Endothelial cell of umbilical vein (primary cell): ENCODE measurements at regions not wholly inside any gene's neighbourhood (a gene's known extent, or its start where the extent isn't known, plus 50 kb on each side); places are given as distances from the start of the nearest gene placed in this dataset.

Source experiments
- BruUV-seq: library from RNA; stranded (reverse); fragments of 400-500 nt; replicated peaks from 2 replicates; lab custom pipeline; 2021; lab: Mats Ljungman, UMichigan
- CTCF ChIA-PET: fragments of 300-600, 350-600 bp; sonication (Branson Sonifier 250); formaldehyde crosslinking; loops from one replicate; lab custom pipeline; 2021; ENCODE audit warnings: antibody characterized with exemption, inconsistent platforms; lab: Charles Lee
- POLR2A ChIA-PET: fragments of 300-600, 350-600 bp; sonication (Branson Sonifier 250); formaldehyde crosslinking; loops from one replicate; lab custom pipeline; 2021; ENCODE audit warnings: antibody characterized with exemption, inconsistent platforms; lab: Charles Lee
- DNase-seq: peaks from one replicate; pipeline ENCODE4 v3.0.0-alpha.2; 2011; ENCODE audit warnings: low read depth, low spot score
- FAIRE-seq: peaks from 2 replicates; lab custom pipeline; 2011; peaks lifted over from hg19 to GRCh38; lab: Jason Lieb, UNC
- H2AFZ ChIP-seq: 2 replicates; pipeline ENCODE4 v1.6.0; 2012; ENCODE audit warnings: low read depth, low read length, control low read depth, inconsistent platforms
- H3K27ac ChIP-seq: 2 replicates; pipeline ENCODE4 v1.5.1; 2011; ENCODE audit warnings: low read depth, mild to moderate bottlenecking, control low read depth, low read length, moderate library complexity; ENCODE audit not compliant: insufficient read depth
- H3K27me3 ChIP-seq, 2 experiments: 2 replicates each; pipeline versions ENCODE4 v1.6.0 to v1.6.1; 2011; ENCODE audit warnings: low read length in 2 of 2, mixed read lengths in 1 of 2; ENCODE audit not compliant: control insufficient read depth in 2 of 2, insufficient read depth in 2 of 2
- H3K36me3 ChIP-seq, 2 experiments: 2 replicates in 1 of 2; 3 replicates in 1 of 2; pipeline ENCODE4 v1.5.1; 2011; ENCODE audit warnings: low read length in 2 of 2, mild to moderate bottlenecking in 1 of 2, moderate library complexity in 1 of 2; ENCODE audit not compliant: control insufficient read depth in 2 of 2, insufficient read depth in 2 of 2; ENCODE audit errors: extremely low read depth in 1 of 2
- H3K4me1 ChIP-seq: 3 replicates; pipeline ENCODE4 v1.5.1; 2011; ENCODE audit warnings: mild to moderate bottlenecking, low read length; ENCODE audit not compliant: control insufficient read depth, insufficient read depth; ENCODE audit errors: extremely low read depth
- H3K4me2 ChIP-seq: 2 replicates; pipeline ENCODE4 v1.6.1; 2011; ENCODE audit warnings: low read length, control low read depth, mixed read lengths; ENCODE audit not compliant: insufficient read depth
- H3K4me3 ChIP-seq, 3 experiments: fragments of 200-600 bp in 1 of 3; sonication (generic), shearing (Covaris generic) in 1 of 3; replicated peaks in 1 of 3; 2 replicates each; pipeline ENCODE4 v1.5.1; 2011 to 2016; ENCODE audit warnings: control low read depth in 3 of 3, low read length in 3 of 3, mild to moderate bottlenecking in 2 of 3, inconsistent platforms in 1 of 3, low read depth in 1 of 3, moderate library complexity in 1 of 3; ENCODE audit not compliant: insufficient read depth in 1 of 3
- H3K79me2 ChIP-seq: 2 replicates; pipeline ENCODE4 v1.6.0; 2012; ENCODE audit warnings: low read length, inconsistent platforms; ENCODE audit not compliant: control insufficient read depth, insufficient read depth
- H3K9ac ChIP-seq: replicated peaks from 2 replicates; pipeline ENCODE3; 2011; ENCODE audit warnings: low read length, control low read depth; ENCODE audit not compliant: insufficient read depth; ENCODE audit errors: extremely low read depth
- H3K9me1 ChIP-seq: replicated peaks from 3 replicates; pipeline ENCODE4 v1.6.0; 2011; ENCODE audit warnings: mild to moderate bottlenecking, low read length; ENCODE audit not compliant: control insufficient read depth, insufficient read depth; ENCODE audit errors: extremely low read depth
- H3K9me3 ChIP-seq: replicated peaks from 2 replicates; pipeline ENCODE4 v1.5.1; 2012; ENCODE audit warnings: low read length, inconsistent platforms; ENCODE audit not compliant: control insufficient read depth, insufficient read depth
- H4K20me1 ChIP-seq: replicated peaks from 2 replicates; pipeline ENCODE3; 2011; ENCODE audit warnings: mild to moderate bottlenecking, low read length; ENCODE audit not compliant: control insufficient read depth, insufficient read depth; ENCODE audit errors: extremely low read depth
- EZH2 ChIP-seq: IDR thresholded peaks from 2 replicates; pipeline ENCODE4 v1.6.1; 2012; ENCODE audit warnings: borderline replicate concordance, low read depth, mild to moderate bottlenecking, moderate library complexity, low read length, inconsistent platforms; ENCODE audit not compliant: severe bottlenecking
- FOS ChIP-seq: IDR thresholded peaks from 2 replicates; pipeline ENCODE4 v1.6.1; 2011; ENCODE audit warnings: mild to moderate bottlenecking, low read length, moderate library complexity, borderline replicate concordance; ENCODE audit not compliant: insufficient read depth
- GATA2 ChIP-seq: IDR thresholded peaks from 2 replicates; pipeline ENCODE4 v1.7.0; 2011; ENCODE audit warnings: low read depth, mild to moderate bottlenecking, moderate library complexity, mixed read lengths, low read length; ENCODE audit not compliant: insufficient read length, insufficient read depth
- JUN ChIP-seq: IDR thresholded peaks from 2 replicates; pipeline ENCODE4 v1.6.1; 2011; ENCODE audit warnings: borderline replicate concordance, low read depth; ENCODE audit not compliant: insufficient read length, insufficient read depth
- MYC ChIP-seq: IDR thresholded peaks from one replicate; pipeline ENCODE4 v1.6.1; 2011; ENCODE audit warnings: mild to moderate bottlenecking, low read depth, low read length
- POLR2A ChIP-seq: IDR thresholded peaks from 2 replicates; pipeline ENCODE4 v1.6.1; 2012; ENCODE audit warnings: low read depth, mild to moderate bottlenecking, control low read depth, low read length
- POLR2AphosphoS5 ChIP-seq: IDR thresholded peaks from 2 replicates; pipeline ENCODE4 v1.6.1; 2012; ENCODE audit warnings: low read depth, mild to moderate bottlenecking, control low read depth, low read length, moderate library complexity; ENCODE audit not compliant: insufficient read depth
- dilution Hi-C: fragments of 300-500 bp; cut with MboI; formaldehyde crosslinking; loops from one replicate; pipeline ENCODE4 v1.15.0; 2019; ENCODE audit warnings: low sequenced_read_pairs; ENCODE audit not compliant: extremely low pct_ligation_motif_present
- intact Hi-C: fragments of 100-400 bp; cut with micrococcal nuclease; formaldehyde crosslinking; loops from one replicate; pipeline ENCODE4 v1.10.0; 2022
- TF ChIP-seq, protein P1 (sequence below): IDR thresholded peaks from 2 replicates; pipeline ENCODE4 v1.6.1; 2011; ENCODE audit not compliant: insufficient read depth, insufficient read length
- TF ChIP-seq, protein P2 (sequence below), 2 donors: IDR thresholded peaks; 1 replicate in 1 of 2; 2 replicates in 1 of 2; pipeline ENCODE4 v1.5.1; 2011; ENCODE audit warnings: low read length in 2 of 2, mild to moderate bottlenecking in 2 of 2, moderate library complexity in 2 of 2, control low read depth in 1 of 2, inconsistent platforms in 1 of 2, low read depth in 1 of 2; ENCODE audit not compliant: insufficient read depth in 1 of 2; ENCODE audit errors: extremely low read depth in 1 of 2

DNA sequence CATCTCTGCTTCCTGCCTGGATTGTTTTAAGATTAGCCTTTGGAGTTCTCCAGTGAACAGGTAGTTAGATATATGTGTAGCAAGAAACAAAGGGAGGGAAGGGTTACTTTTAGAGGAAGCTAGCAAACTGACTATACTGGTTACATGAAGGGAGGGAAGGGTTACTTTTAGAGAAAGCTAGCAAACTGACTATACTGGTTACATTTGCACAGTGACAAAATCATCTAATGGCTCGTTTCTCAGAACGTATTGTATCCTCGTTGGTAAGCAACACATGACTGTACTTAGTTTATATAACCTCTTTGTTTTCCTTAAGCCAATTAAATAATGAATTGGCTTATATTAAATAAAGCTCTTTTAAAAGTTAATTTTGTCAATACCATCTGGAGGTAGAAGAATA lies 540.9 kb downstream of the EPM2A start:
- BruUV-seq = no TSS peak
- H4K20me1 ChIP-seq = no peaks in the 10 kb centered on the region
- H3K4me1 ChIP-seq = no peaks in the 10 kb centered on the region
- FAIRE-seq (no peak), DNase-seq (no peak)
- peaks cover 0 to 3% of the 10 kb centered on the region in 2 experiments for H3K27me3 ChIP-seq
- dilution Hi-C loops (no loop called here), intact Hi-C loops (no loop called here)
- H3K9ac ChIP-seq = no peak overlapping the region
- no peaks in the 10 kb centered on the region for H3K36me3 ChIP-seq
- no peak overlapping the region for H3K4me2 ChIP-seq
- H3K9me3 ChIP-seq = no peaks in the 10 kb centered on the region
- H3K79me2 ChIP-seq = no peaks in the 10 kb centered on the region
- H3K4me3 ChIP-seq = no peak overlapping the region
- ChIA-PET CTCF (no interaction called here), POLR2A (no interaction called here)
- H3K9me1 ChIP-seq = no peaks in the 10 kb centered on the region
- TF ChIP-seq MYC = no peak
- TF ChIP-seq GATA2 = no peak
- no peak for TF ChIP-seq POLR2AphosphoS5
- no peak for TF ChIP-seq JUN
- no peak for TF ChIP-seq POLR2A
- no peak for TF ChIP-seq EZH2
- TF ChIP-seq FOS = no peak
- TF ChIP-seq, protein P1, sequence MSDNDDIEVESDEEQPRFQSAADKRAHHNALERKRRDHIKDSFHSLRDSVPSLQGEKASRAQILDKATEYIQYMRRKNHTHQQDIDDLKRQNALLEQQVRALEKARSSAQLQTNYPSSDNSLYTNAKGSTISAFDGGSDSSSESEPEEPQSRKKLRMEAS = no peak
- TF ChIP-seq, protein P2, sequence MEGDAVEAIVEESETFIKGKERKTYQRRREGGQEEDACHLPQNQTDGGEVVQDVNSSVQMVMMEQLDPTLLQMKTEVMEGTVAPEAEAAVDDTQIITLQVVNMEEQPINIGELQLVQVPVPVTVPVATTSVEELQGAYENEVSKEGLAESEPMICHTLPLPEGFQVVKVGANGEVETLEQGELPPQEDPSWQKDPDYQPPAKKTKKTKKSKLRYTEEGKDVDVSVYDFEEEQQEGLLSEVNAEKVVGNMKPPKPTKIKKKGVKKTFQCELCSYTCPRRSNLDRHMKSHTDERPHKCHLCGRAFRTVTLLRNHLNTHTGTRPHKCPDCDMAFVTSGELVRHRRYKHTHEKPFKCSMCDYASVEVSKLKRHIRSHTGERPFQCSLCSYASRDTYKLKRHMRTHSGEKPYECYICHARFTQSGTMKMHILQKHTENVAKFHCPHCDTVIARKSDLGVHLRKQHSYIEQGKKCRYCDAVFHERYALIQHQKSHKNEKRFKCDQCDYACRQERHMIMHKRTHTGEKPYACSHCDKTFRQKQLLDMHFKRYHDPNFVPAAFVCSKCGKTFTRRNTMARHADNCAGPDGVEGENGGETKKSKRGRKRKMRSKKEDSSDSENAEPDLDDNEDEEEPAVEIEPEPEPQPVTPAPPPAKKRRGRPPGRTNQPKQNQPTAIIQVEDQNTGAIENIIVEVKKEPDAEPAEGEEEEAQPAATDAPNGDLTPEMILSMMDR (IDR thresholded peaks at IDR 0.05; ENCODE audit: extremely low read depth in 1 of 2, insufficient read depth in 1 of 2, low read depth in 1 of 2, low read length in 2 of 2) = no peak
- no peak overlapping the region for H3K27ac ChIP-seq
- no peak overlapping the region for H2AFZ ChIP-seq
